ENCODE measurements at regions not wholly inside any gene's neighbourhood (a gene's known extent, or its start where the extent isn't known, plus 50 kb on each side); places are given as distances from the start of the nearest gene placed in this dataset.

- no peak for TF ChIP-seq POLR2AphosphoS5 (IDR thresholded peaks at IDR 0.05)
- TF ChIP-seq POLR2A (IDR thresholded peaks at IDR 0.05), result no peak
- TF ChIP-seq EP300 (IDR thresholded peaks at IDR 0.05), result no peak
Observed at GRCh38 chr1:94304553-94304952, 67.2 kb upstream of the ARHGAP29 start.

Data from suprapubic skin (tissue), 4 donors.